GM13976 (cell line): ENCODE measurements at regions not wholly inside any gene's neighbourhood (a gene's known extent, or its start where the extent isn't known, plus 50 kb on each side); places are given as distances from the start of the nearest gene placed in this dataset.

Experiments
- DNase-seq: peaks from one replicate; pipeline ENCODE4 v3.0.0; 2012; ENCODE audit warnings: low spot score
- in situ Hi-C: fragments of 300-500 bp; cut with MboI; formaldehyde crosslinking; loops from one replicate; pipeline ENCODE4 v1.12.0; 2022; ENCODE audit warnings: low sequenced_read_pairs, mixed read lengths, inconsistent platforms; ENCODE audit not compliant: unreplicated experiment
- TF ChIP-seq, protein P1 (sequence below): IDR thresholded peaks from 2 replicates; pipeline ENCODE4 v1.5.1; 2012; ENCODE audit warnings: borderline replicate concordance, mild to moderate bottlenecking; ENCODE audit not compliant: insufficient read depth; ENCODE audit errors: extremely low read depth, missing control alignments, control extremely low read depth

DNA sequence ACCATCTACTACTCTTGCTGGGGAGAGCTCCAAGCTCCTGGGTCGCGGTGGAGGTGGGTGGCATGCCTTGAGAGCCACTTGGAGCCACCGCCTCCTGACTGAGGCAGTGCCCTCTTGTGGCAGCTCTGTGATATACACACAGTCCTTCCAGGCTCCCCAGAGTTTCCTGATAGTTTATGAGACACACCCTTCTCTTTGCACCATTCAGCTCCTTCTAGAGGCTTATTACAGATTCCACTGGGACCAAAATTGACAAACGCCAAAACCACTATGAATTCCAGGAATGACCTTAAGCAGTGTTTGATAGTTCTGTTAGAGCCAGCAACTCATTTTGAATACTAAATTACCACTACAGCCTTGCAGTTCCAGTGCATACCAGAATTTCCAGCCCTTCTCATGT, 170.1 kb upstream of the CDH13 start:
- TF ChIP-seq, protein P1, sequence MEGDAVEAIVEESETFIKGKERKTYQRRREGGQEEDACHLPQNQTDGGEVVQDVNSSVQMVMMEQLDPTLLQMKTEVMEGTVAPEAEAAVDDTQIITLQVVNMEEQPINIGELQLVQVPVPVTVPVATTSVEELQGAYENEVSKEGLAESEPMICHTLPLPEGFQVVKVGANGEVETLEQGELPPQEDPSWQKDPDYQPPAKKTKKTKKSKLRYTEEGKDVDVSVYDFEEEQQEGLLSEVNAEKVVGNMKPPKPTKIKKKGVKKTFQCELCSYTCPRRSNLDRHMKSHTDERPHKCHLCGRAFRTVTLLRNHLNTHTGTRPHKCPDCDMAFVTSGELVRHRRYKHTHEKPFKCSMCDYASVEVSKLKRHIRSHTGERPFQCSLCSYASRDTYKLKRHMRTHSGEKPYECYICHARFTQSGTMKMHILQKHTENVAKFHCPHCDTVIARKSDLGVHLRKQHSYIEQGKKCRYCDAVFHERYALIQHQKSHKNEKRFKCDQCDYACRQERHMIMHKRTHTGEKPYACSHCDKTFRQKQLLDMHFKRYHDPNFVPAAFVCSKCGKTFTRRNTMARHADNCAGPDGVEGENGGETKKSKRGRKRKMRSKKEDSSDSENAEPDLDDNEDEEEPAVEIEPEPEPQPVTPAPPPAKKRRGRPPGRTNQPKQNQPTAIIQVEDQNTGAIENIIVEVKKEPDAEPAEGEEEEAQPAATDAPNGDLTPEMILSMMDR = peak; percentile 83
- in situ Hi-C loops = no loop called here
- DNase-seq = peak; percentile 68

GRCh38 chr16:82454566-82454965, 172.2 kb upstream of the CDH13 start:
- no peak for DNase-seq
- TF ChIP-seq, protein P1 = no peak
- in situ Hi-C loops = no loop called here

GRCh38 chr16:82454152-82454551, 172.6 kb upstream of the CDH13 start:
- TF ChIP-seq, protein P1 = no peak
- in situ Hi-C loops = no loop called here
- no peak for DNase-seq

- in situ Hi-C loops = no loop called here
- TF ChIP-seq, protein P1 = no peak
- no peak for DNase-seq
Measured at GRCh38 chr16:82452004-82452756, 174.6 kb upstream of the CDH13 start.

- TF ChIP-seq, protein P1 = no peak
- in situ Hi-C loops = no loop called here
- DNase-seq = no peak
Measured at GRCh38 chr16:82451449-82451848, 175.3 kb upstream of the CDH13 start.

GRCh38 chr16:82440336-82440735, 186.4 kb upstream of the CDH13 start:
- in situ Hi-C loops = no loop called here
- TF ChIP-seq, protein P1 = no peak
- no peak for DNase-seq
